Mesendoderm (in vitro differentiated cells): ENCODE measurements at regions not wholly inside any gene's neighbourhood (a gene's known extent, or its start where the extent isn't known, plus 50 kb on each side); places are given as distances from the start of the nearest gene placed in this dataset.

ENCODE experiments used
- DNase-seq: peaks from one replicate; pipeline ENCODE4 v3.0.0; 2013
- H2AK5ac ChIP-seq: 2 replicates; pipeline ENCODE4 v1.6.1; 2013; ENCODE audit warnings: low read length, inconsistent platforms
- H2BK120ac ChIP-seq: 2 replicates; pipeline ENCODE4 v1.6.1; 2013; ENCODE audit warnings: low read depth, mild to moderate bottlenecking, low read length, moderate library complexity, mixed read lengths
- H2BK15ac ChIP-seq: replicated peaks from 2 replicates; pipeline ENCODE4 v1.6.1; 2013; ENCODE audit warnings: low read depth, mild to moderate bottlenecking, moderate library complexity
- H2BK5ac ChIP-seq: 2 replicates; pipeline ENCODE4 v1.6.1; 2013; ENCODE audit warnings: low read length, inconsistent platforms
- H3K18ac ChIP-seq: 2 replicates; pipeline ENCODE4 v1.6.1; 2013; ENCODE audit warnings: mild to moderate bottlenecking, low read length, mixed read lengths
- H3K23ac ChIP-seq: one replicate; pipeline ENCODE4 v1.6.1; 2013; ENCODE audit warnings: low read length
- H3K27ac ChIP-seq: 2 replicates; pipeline ENCODE4 v1.5.1; 2013; ENCODE audit warnings: low read depth, mild to moderate bottlenecking, inconsistent platforms, low read length, moderate library complexity
- H3K27me3 ChIP-seq: 2 replicates; pipeline ENCODE4 v1.6.1; 2013; ENCODE audit warnings: low read length, control low read depth, mild to moderate bottlenecking, inconsistent platforms; ENCODE audit not compliant: insufficient read depth, poor library complexity
- H3K36me3 ChIP-seq: 2 replicates; pipeline ENCODE4 v1.6.1; 2013; ENCODE audit warnings: low read length, inconsistent platforms; ENCODE audit not compliant: control insufficient read depth, insufficient read depth
- H3K4ac ChIP-seq: one replicate; pipeline ENCODE4 v1.6.1; 2013; ENCODE audit warnings: low read depth, mild to moderate bottlenecking, low read length, moderate library complexity
- H3K4me1 ChIP-seq: 2 replicates; pipeline ENCODE4 v1.6.1; 2013; ENCODE audit warnings: low read depth, low read length, inconsistent platforms; ENCODE audit not compliant: control insufficient read depth
- H3K4me2 ChIP-seq: 2 replicates; pipeline ENCODE4 v1.6.1; 2013; ENCODE audit warnings: low read length
- H3K4me3 ChIP-seq: 2 replicates; pipeline ENCODE4 v1.5.1; 2013; ENCODE audit warnings: mild to moderate bottlenecking, low read length
- H3K56ac ChIP-seq: one replicate; pipeline ENCODE4 v1.6.1; 2013; ENCODE audit warnings: low read length
- H3K79me1 ChIP-seq: 2 replicates; pipeline ENCODE4 v1.6.1; 2013; ENCODE audit warnings: low read length, inconsistent platforms
- H3K79me2 ChIP-seq: 2 replicates; pipeline ENCODE4 v1.6.1; 2013; ENCODE audit warnings: mild to moderate bottlenecking, low read length; ENCODE audit not compliant: control insufficient read depth, insufficient read depth
- H3K9ac ChIP-seq: 2 replicates; pipeline ENCODE4 v1.6.1; 2013; ENCODE audit warnings: low read length, inconsistent platforms
- H4K5ac ChIP-seq: one replicate; pipeline ENCODE4 v1.6.1; 2013; ENCODE audit warnings: low read length
- H4K8ac ChIP-seq: one replicate; pipeline ENCODE4 v1.6.1; 2013; ENCODE audit warnings: low read depth, mild to moderate bottlenecking, control low read depth, low read length, moderate library complexity
- WGBS: extraction: QIAGEN DNeasy Blood & Tissue Kit; methylation state at CpG from one replicate; pipeline ENCODE4 v1.1.7; 2013; ENCODE audit warnings: low lambda C conversion rate, missing lambda C conversion rate; ENCODE audit not compliant: insufficient coverage; ENCODE audit errors: extremely low coverage; 5-methylcytosine and 5-hydroxymethylcytosine counted together

DNA sequence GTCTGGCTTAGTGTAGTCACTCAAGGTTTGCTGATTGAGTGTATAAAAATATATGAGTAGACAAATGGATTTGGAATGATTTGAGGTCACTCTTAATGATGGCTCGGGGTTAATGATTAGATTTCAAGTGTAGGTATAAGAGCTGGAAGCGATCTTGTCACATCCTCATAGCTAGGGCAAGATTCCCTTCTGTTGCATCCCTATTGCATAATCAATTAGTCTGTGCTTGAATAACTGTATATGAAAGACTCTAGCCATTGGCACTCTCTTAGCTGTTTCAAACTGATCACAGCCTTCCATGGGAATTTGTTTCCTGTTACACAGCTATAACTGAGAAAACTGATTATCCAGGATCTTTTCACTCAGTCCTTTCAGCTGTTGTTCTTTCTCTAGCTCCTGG, 811.6 kb downstream of the TLE4 start:
- Histone ChIP-seq H3K23ac (no peak overlapping the region), H3K36me3 (no peaks in the 10 kb centered on the region), H3K79me1 (no peaks in the 10 kb centered on the region), H3K4me2 (no peak overlapping the region), H3K4me3 (no peak overlapping the region), H2BK15ac (no peak overlapping the region), H2BK5ac (no peak overlapping the region), H3K4me1 (no peaks in the 10 kb centered on the region), H2BK120ac (no peak overlapping the region), H3K4ac (no peak overlapping the region), H3K27ac (no peak overlapping the region), H3K79me2 (no peaks in the 10 kb centered on the region), H4K5ac (no peak overlapping the region), H3K27me3 (no peaks in the 10 kb centered on the region), H3K18ac (no peak overlapping the region), H3K56ac (no peak overlapping the region), H2AK5ac (no peak overlapping the region), H3K9ac (no peak overlapping the region), H4K8ac (no peak overlapping the region)
- no CpG with 5 or more reads among the region's 2 CpGs for WGBS
- DNase-seq = no peak

DNA sequence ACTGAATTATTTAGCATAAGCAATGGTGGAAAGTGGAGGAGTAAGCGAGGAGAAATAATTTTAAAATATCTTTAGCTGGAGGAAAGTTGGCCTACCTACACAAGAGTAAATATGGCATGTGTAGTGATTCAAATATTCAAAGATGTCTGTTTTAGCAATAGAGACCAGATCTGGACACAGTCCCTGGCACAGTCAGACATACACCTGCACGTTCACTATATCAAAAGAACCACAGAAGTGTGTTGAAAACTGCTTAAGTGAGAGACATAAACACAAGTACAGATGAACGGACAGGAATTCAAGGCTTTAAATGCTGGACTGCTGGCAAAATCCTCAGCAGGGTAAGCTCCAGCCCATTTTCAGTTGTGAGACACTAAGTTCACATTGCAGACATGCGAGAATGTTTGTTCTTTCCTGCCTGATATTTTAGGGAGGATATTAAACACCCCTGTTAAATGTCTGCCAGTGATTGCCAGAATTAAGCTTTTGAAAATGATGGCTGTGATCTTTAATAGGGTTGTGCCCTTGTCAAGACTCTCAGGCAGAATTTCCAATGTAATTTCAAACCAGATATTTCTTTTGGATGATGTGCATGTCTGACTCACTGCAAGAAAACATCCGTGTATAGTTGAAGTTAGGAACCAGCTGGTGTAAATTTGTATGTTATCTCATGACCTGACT, 810.6 kb downstream of the TLE4 start:
- no CpG with 5 or more reads among the region's 5 CpGs for WGBS
- Histone ChIP-seq H3K4me2 (no peak overlapping the region), H3K27ac (no peak overlapping the region), H3K4me1 (no peaks in the 10 kb centered on the region), H2BK120ac (no peak overlapping the region), H3K36me3 (no peaks in the 10 kb centered on the region), H3K79me2 (no peaks in the 10 kb centered on the region), H2AK5ac (no peak overlapping the region), H3K9ac (no peak overlapping the region), H2BK15ac (no peak overlapping the region), H3K56ac (no peak overlapping the region), H3K79me1 (no peaks in the 10 kb centered on the region), H3K18ac (no peak overlapping the region), H3K4me3 (no peak overlapping the region), H3K27me3 (no peaks in the 10 kb centered on the region), H2BK5ac (no peak overlapping the region), H4K5ac (no peak overlapping the region), H3K4ac (no peak overlapping the region), H3K23ac (no peak overlapping the region), H4K8ac (no peak overlapping the region)
- no peak for DNase-seq

DNA sequence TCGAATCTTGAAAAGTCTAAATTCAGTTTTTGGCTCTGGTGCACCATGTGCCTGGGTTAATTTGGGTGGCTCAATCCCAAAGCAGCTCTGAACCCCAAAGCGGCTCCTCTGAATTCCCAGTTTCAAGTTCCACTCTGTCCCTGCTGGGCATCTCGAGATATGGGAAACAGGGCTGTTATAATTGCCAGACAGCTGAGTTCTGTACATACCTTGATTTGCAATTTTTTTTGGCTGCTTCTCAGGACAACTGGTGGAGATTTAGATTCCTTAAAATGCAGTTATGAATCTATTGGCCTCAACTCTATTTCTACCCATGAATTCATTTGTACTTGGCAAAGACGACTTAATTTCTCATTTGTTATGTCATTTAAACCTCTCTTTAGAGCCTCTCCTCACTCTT, 808.5 kb downstream of the TLE4 start:
- H3K4me1 ChIP-seq = no peaks in the 10 kb centered on the region
- no peak overlapping the region for H2BK15ac ChIP-seq
- H3K27ac ChIP-seq = no peak overlapping the region
- H4K5ac ChIP-seq = no peak overlapping the region
- no peak overlapping the region for H3K56ac ChIP-seq
- no peaks in the 10 kb centered on the region for H3K36me3 ChIP-seq
- no peak overlapping the region for H3K4me3 ChIP-seq
- H4K8ac ChIP-seq = no peak overlapping the region
- H3K9ac ChIP-seq = no peak overlapping the region
- no peak overlapping the region for H2BK5ac ChIP-seq
- no peaks in the 10 kb centered on the region for H3K27me3 ChIP-seq
- H2AK5ac ChIP-seq = no peak overlapping the region
- no peak overlapping the region for H3K18ac ChIP-seq
- no peak overlapping the region for H3K4ac ChIP-seq
- no peaks in the 10 kb centered on the region for H3K79me2 ChIP-seq
- no peak overlapping the region for H3K23ac ChIP-seq
- DNase-seq = no peak
- no peak overlapping the region for H2BK120ac ChIP-seq
- no CpG with 5 or more reads among the region's 4 CpGs for WGBS
- H3K4me2 ChIP-seq = no peak overlapping the region
- H3K79me1 ChIP-seq = no peaks in the 10 kb centered on the region

DNA sequence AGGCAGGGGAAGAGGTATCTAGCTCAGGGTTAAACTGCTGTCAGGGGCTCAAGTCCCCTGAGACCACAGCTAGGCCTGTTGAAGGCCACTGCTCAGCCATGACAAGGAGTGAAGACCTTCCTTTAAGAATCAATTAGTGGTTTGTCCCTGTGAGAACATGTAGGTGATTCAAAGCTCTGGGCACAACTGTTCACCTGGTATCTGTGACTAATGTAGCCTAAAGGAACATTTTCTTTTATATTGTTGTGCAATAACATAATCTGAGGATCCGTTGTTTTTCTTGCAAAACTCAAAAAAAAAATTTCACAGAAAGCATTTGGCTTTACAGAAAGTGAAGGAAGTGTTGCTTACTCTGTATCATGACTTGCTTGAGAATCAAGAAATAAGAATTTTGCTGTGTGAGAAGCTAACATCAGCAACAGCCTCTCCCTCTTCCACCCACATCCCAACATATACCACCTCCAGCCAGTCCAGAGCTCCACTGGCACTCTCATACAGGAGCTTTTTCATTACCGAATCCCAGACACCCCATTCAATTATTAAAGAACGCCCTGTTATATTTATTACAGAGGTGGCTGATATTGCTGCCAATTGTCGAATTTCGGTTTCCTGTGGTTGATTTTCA, 807.0 kb downstream of the TLE4 start:
- H4K5ac ChIP-seq = peak overlapping the region; percentile 47
- H3K4me2 ChIP-seq = no peak overlapping the region
- no peak overlapping the region for H3K9ac ChIP-seq
- H3K23ac ChIP-seq = no peak overlapping the region
- no peak overlapping the region for H3K4me3 ChIP-seq
- H3K27me3 ChIP-seq = no peaks in the 10 kb centered on the region
- H3K27ac ChIP-seq = no peak overlapping the region
- H3K79me1 ChIP-seq = no peaks in the 10 kb centered on the region
- no peak overlapping the region for H4K8ac ChIP-seq
- H3K36me3 ChIP-seq = no peaks in the 10 kb centered on the region
- no peak overlapping the region for H3K4ac ChIP-seq
- H3K4me1 ChIP-seq = no peaks in the 10 kb centered on the region
- H2BK5ac ChIP-seq = no peak overlapping the region
- H2BK15ac ChIP-seq = no peak overlapping the region
- H2BK120ac ChIP-seq = no peak overlapping the region
- H2AK5ac ChIP-seq = no peak overlapping the region
- no peak overlapping the region for H3K18ac ChIP-seq
- WGBS = no CpG with 5 or more reads among the region's 5 CpGs
- DNase-seq = no peak
- no peak overlapping the region for H3K56ac ChIP-seq
- H3K79me2 ChIP-seq = no peaks in the 10 kb centered on the region

DNA sequence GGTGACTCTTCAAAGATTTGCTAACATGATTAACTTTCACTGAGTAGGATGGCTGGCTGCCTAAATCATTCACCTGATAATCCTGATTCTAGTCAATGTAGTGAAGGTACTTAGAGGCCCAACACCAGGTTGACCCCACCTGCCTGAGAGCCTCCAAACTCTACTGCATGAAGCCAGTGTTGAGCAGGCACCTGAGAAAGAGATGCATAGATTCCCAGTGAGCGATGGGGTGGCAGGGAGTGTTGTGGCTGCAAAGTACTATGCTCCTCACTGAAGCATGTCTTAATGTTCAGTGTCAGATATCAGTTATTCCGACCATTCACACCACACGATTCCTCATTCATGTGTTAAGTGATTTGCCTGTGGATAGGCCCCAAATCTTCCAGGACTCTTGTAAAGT, 804.4 kb downstream of the TLE4 start:
- Histone ChIP-seq H3K79me1 (no peaks in the 10 kb centered on the region), H3K18ac (no peak overlapping the region), H3K4me3 (no peak overlapping the region), H3K4me2 (no peak overlapping the region), H3K27ac (no peak overlapping the region), H3K9ac (no peak overlapping the region), H3K4me1 (no peaks in the 10 kb centered on the region), H4K8ac (no peak overlapping the region), H3K36me3 (no peaks in the 10 kb centered on the region), H4K5ac (no peak overlapping the region), H2BK5ac (no peak overlapping the region), H3K56ac (peak overlapping the region; percentile 22), H3K4ac (no peak overlapping the region), H2AK5ac (no peak overlapping the region), H2BK15ac (no peak overlapping the region), H3K23ac (no peak overlapping the region), H3K79me2 (no peaks in the 10 kb centered on the region), H2BK120ac (no peak overlapping the region), H3K27me3 (no peaks in the 10 kb centered on the region)
- DNase-seq = no peak
- WGBS = no CpG with 5 or more reads among the region's 3 CpGs

DNA sequence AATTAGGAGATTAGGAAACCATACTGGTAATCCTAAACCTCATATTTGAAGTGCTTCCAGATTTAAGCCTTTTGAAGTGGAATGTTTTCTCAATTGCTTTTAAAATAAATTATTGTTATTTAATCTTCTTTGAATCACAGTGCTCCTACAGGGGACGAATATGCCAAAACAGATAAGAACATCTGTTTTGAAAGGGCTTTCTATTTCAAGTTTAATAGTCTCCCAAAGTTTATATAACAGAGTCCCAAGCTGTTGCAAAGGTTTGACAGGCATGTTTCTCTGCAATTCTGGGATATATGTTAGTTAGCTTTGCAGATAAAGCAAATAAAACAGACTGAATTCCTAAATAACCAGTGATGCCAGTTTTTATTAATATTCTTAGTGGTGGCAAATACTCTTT, 803.7 kb downstream of the TLE4 start:
- H3K4me2 ChIP-seq = no peak overlapping the region
- no peak overlapping the region for H2BK120ac ChIP-seq
- no peak overlapping the region for H3K9ac ChIP-seq
- H3K56ac ChIP-seq = no peak overlapping the region
- H3K27ac ChIP-seq = no peak overlapping the region
- no peak overlapping the region for H3K18ac ChIP-seq
- no peak overlapping the region for H2BK15ac ChIP-seq
- no peaks in the 10 kb centered on the region for H3K36me3 ChIP-seq
- H4K5ac ChIP-seq = no peak overlapping the region
- no peak for DNase-seq
- no peak overlapping the region for H4K8ac ChIP-seq
- no peaks in the 10 kb centered on the region for H3K79me1 ChIP-seq
- no peak overlapping the region for H3K4me3 ChIP-seq
- no peak overlapping the region for H3K4ac ChIP-seq
- H3K27me3 ChIP-seq = no peaks in the 10 kb centered on the region
- H2BK5ac ChIP-seq = no peak overlapping the region
- no peak overlapping the region for H3K23ac ChIP-seq
- no CpG with 5 or more reads among the region's 1 CpG for WGBS
- no peak overlapping the region for H2AK5ac ChIP-seq
- H3K4me1 ChIP-seq = no peaks in the 10 kb centered on the region
- H3K79me2 ChIP-seq = no peaks in the 10 kb centered on the region
